Aorta (tissue), 5 donors: ENCODE measurements at regions not wholly inside any gene's neighbourhood (a gene's known extent, or its start where the extent isn't known, plus 50 kb on each side); places are given as distances from the start of the nearest gene placed in this dataset.
"Not testable (repeated sequence)": the region's sequence is repeated elsewhere in the genome, so short reads cannot be mapped to it uniquely, and the experiment has no call there.

ENCODE experiments used
- ATAC-seq: fragments of 200-7000 bp; cut with Tn5 transposase; one replicate; pipeline ENCODE4 v1.9.1; 2022; ENCODE audit warnings: moderate library complexity; ENCODE audit not compliant: low FRiP score
- DNase-seq, 2 donors: peaks; one replicate each; pipeline ENCODE4 v3.0.0-alpha.2; 2020
- H3K27ac ChIP-seq, 2 donors: one replicate each; pipeline ENCODE4 v1.5.1; 2013; ENCODE audit warnings: low read length in 2 of 2, mild to moderate bottlenecking in 2 of 2, moderate library complexity in 2 of 2, control low read depth in 1 of 2, inconsistent platforms in 1 of 2, low read depth in 1 of 2
- H3K27me3 ChIP-seq, 2 donors: one replicate each; pipeline ENCODE4 v1.6.1; 2013; ENCODE audit warnings: control low read depth in 1 of 2, low read length in 1 of 2, mild to moderate bottlenecking in 1 of 2, moderate library complexity in 1 of 2; ENCODE audit not compliant: insufficient read depth in 2 of 2, control insufficient read depth in 1 of 2
- H3K36me3 ChIP-seq, 2 donors: one replicate each; pipeline ENCODE4 v1.6.1; 2013; ENCODE audit warnings: control low read depth in 1 of 2, low read length in 1 of 2, mild to moderate bottlenecking in 1 of 2; ENCODE audit not compliant: insufficient read depth in 2 of 2, control insufficient read depth in 1 of 2
- H3K4me1 ChIP-seq, 2 donors: one replicate each; pipeline ENCODE4 v1.6.1; 2013; ENCODE audit warnings: low read length in 2 of 2, control low read depth in 1 of 2, mild to moderate bottlenecking in 1 of 2, moderate library complexity in 1 of 2; ENCODE audit not compliant: insufficient read depth in 2 of 2, control insufficient read depth in 1 of 2
- H3K4me3 ChIP-seq, 2 donors: one replicate each; pipeline ENCODE4 v1.5.1; 2013; ENCODE audit warnings: low read length in 2 of 2, control low read depth in 1 of 2, mild to moderate bottlenecking in 1 of 2
- H3K9me3 ChIP-seq: one replicate; pipeline ENCODE4 v1.6.1; 2013; ENCODE audit warnings: mild to moderate bottlenecking, low read length; ENCODE audit not compliant: control insufficient read depth
- WGBS, 2 donors: extraction: QIAGEN DNeasy Blood & Tissue Kit; methylation state at CpG; one replicate each; pipeline ENCODE4 v1.1.7; 2013; 5-methylcytosine and 5-hydroxymethylcytosine counted together
- intact Hi-C, 2 donors: fragments of 100-400 bp; cut with DNase I; formaldehyde crosslinking; loops; one replicate each; pipeline versions ENCODE4 v1.14.2 to v1.15.0; 2022
- donor health status: healthy with polysubstance abuse.
- donor health status: Bipolar disorder and iron deficiency.
- donor health status: DM: no; HTN: no; CAD: no.
- donor health status: DM: no; HTN: no; CAD: no.
- donor health status: DM: yes; HTN: yes; CAD: no.

GRCh38 chr2:236919209-236919608 lies 166.5 kb upstream of the COPS8 start:
- DNase-seq (no peak), ATAC-seq (no peak)
- intact Hi-C loops = no loop called here
- Histone ChIP-seq H3K27me3 (no peaks in the 10 kb centered on the region), H3K36me3 (no peaks in the 10 kb centered on the region), H3K9me3 (no peaks in the 10 kb centered on the region), H3K4me3 (no peak overlapping the region), H3K4me1 (no peaks in the 10 kb centered on the region), H3K27ac (no peak overlapping the region)
- WGBS, 2 donors = 91 to 93% methylated on average over 9 of the region's 9 CpGs

- H3K4me3 ChIP-seq, H3K27ac ChIP-seq, intact Hi-C loops, ATAC-seq, H3K27me3 ChIP-seq, H3K9me3 ChIP-seq, H3K36me3 ChIP-seq, H3K4me1 ChIP-seq, DNase-seq: not testable (repeated sequence)
- WGBS, 2 donors = 97 to 98% methylated on average over 11 of the region's 11 CpGs
Measured at GRCh38 chr2:236919801-236920379, 165.8 kb upstream of the COPS8 start.

GRCh38 chr2:236922061-236922460 lies 163.6 kb upstream of the COPS8 start:
- no peak for DNase-seq
- intact Hi-C loops = no loop called here
- H3K27me3 ChIP-seq = no peaks in the 10 kb centered on the region
- no peak overlapping the region for H3K27ac ChIP-seq
- no peaks in the 10 kb centered on the region for H3K4me1 ChIP-seq
- no peak for ATAC-seq
- H3K36me3 ChIP-seq = no peaks in the 10 kb centered on the region
- H3K4me3 ChIP-seq = no peak overlapping the region
- WGBS, 2 donors = 97 to 99% methylated on average over 7 of the region's 7 CpGs
- no peaks in the 10 kb centered on the region for H3K9me3 ChIP-seq

GRCh38 chr2:236928380-236929037 lies 157.2 kb upstream of the COPS8 start:
- Histone ChIP-seq H3K4me1 (no peaks in the 10 kb centered on the region), H3K27me3 (no peaks in the 10 kb centered on the region), H3K4me3 (peak overlapping the region; percentile 40 to 53), H3K27ac (no peak overlapping the region), H3K36me3 (no peaks in the 10 kb centered on the region), H3K9me3 (no peaks in the 10 kb centered on the region)
- no peak for DNase-seq
- ATAC-seq = no peak
- WGBS, 2 donors = 33 to 56% methylated on average over 8 of the region's 8 CpGs
- intact Hi-C loops = no loop called here

GRCh38 chr2:236932831-236933361 lies 152.8 kb upstream of the COPS8 start:
- Histone ChIP-seq H3K27ac (no peak overlapping the region), H3K4me1 (no peaks in the 10 kb centered on the region), H3K27me3 (no peaks in the 10 kb centered on the region), H3K9me3 (no peaks in the 10 kb centered on the region), H3K36me3 (no peaks in the 10 kb centered on the region), H3K4me3 (no peak overlapping the region)
- DNase-seq = no peak
- 83 to 88% methylated on average over 9 of the region's 9 CpGs for WGBS, 2 donors
- intact Hi-C loops = no loop called here
- ATAC-seq = no peak

- no peak for ATAC-seq
Measured at GRCh38 chr2:236934166-236934565, 151.5 kb upstream of the COPS8 start.

GRCh38 chr2:236934656-236935055 lies 151.0 kb upstream of the COPS8 start:
- WGBS, 2 donors = 95 to 97% methylated on average over 3 of the region's 3 CpGs
- intact Hi-C loops = no loop called here
- H3K36me3 ChIP-seq = no peaks in the 10 kb centered on the region
- no peaks in the 10 kb centered on the region for H3K27me3 ChIP-seq
- no peak for ATAC-seq
- H3K4me3 ChIP-seq = no peak overlapping the region
- H3K9me3 ChIP-seq = no peaks in the 10 kb centered on the region
- H3K4me1 ChIP-seq = no peaks in the 10 kb centered on the region
- DNase-seq = no peak
- no peak overlapping the region for H3K27ac ChIP-seq

More at GRCh38 chr2:236934166-236934565, 151.5 kb upstream of the COPS8 start:
- intact Hi-C loops = no loop called here
- Histone ChIP-seq H3K4me3 (no peak overlapping the region), H3K9me3 (no peaks in the 10 kb centered on the region), H3K27ac (no peak overlapping the region), H3K36me3 (no peaks in the 10 kb centered on the region), H3K27me3 (no peaks in the 10 kb centered on the region), H3K4me1 (no peaks in the 10 kb centered on the region)
- WGBS, 2 donors = 91 to 92% methylated on average over 6 of the region's 6 CpGs
- DNase-seq = no peak

GRCh38 chr2:236935083-236935482 lies 150.6 kb upstream of the COPS8 start:
- Histone ChIP-seq H3K9me3 (no peaks in the 10 kb centered on the region), H3K4me3 (no peak overlapping the region), H3K27ac (no peak overlapping the region), H3K27me3 (no peaks in the 10 kb centered on the region), H3K4me1 (no peaks in the 10 kb centered on the region), H3K36me3 (no peaks in the 10 kb centered on the region)
- intact Hi-C loops = no loop called here
- DNase-seq = no peak
- no peak for ATAC-seq
- WGBS, 2 donors = 78 to 82% methylated on average over 5 of the region's 5 CpGs
